Calu3 (cell line): ENCODE measurements at regions not wholly inside any gene's neighbourhood (a gene's known extent, or its start where the extent isn't known, plus 50 kb on each side); places are given as distances from the start of the nearest gene placed in this dataset.

Experiments
- BruUV-seq: library from RNA; stranded (reverse); fragments of 400-500 nt; replicated peaks from 2 replicates; lab custom pipeline; 2021; lab: Mats Ljungman, UMichigan
- CTCF ChIA-PET: fragments of 300-600 bp; sonication (Branson Sonifier 250); formaldehyde crosslinking; loops from one replicate; lab custom pipeline; 2022; ENCODE audit warnings: antibody characterized with exemption; lab: Charles Lee
- DNase-seq: peaks from one replicate; pipeline ENCODE4 v3.0.0; 2022
- H3K27ac Mint-ChIP-seq: one replicate; pipeline ENCODE4 v1.8.0; 2022; ENCODE audit warnings: mixed read lengths; ENCODE audit not compliant: unreplicated experiment
- H3K27me3 Mint-ChIP-seq: one replicate; pipeline ENCODE4 v1.8.0; 2022; ENCODE audit warnings: mixed read lengths; ENCODE audit not compliant: unreplicated experiment
- H3K36me3 Mint-ChIP-seq: one replicate; pipeline ENCODE4 v1.8.0; 2022; ENCODE audit warnings: mild to moderate bottlenecking, moderate library complexity, mixed read lengths; ENCODE audit not compliant: insufficient read depth, unreplicated experiment
- H3K4me1 Mint-ChIP-seq: one replicate; pipeline ENCODE4 v1.8.0; 2022; ENCODE audit warnings: mild to moderate bottlenecking, low read depth, mixed read lengths; ENCODE audit not compliant: unreplicated experiment
- H3K4me3 Mint-ChIP-seq: one replicate; pipeline ENCODE4 v1.8.0; 2022; ENCODE audit warnings: mild to moderate bottlenecking, low read depth, moderate library complexity, mixed read lengths; ENCODE audit not compliant: unreplicated experiment
- H3K9me3 Mint-ChIP-seq: one replicate; pipeline ENCODE4 v1.8.0; 2022; ENCODE audit warnings: low read depth, mixed read lengths; ENCODE audit not compliant: unreplicated experiment
- intact Hi-C: fragments of 100-400 bp; cut with micrococcal nuclease; formaldehyde crosslinking; loops from one replicate; pipeline ENCODE4 v1.10.0; 2022; ENCODE audit not compliant: unreplicated experiment
- TF ChIP-seq, protein P1 (sequence below): fragments of 200-600 bp; IDR thresholded peaks from one replicate; pipeline ENCODE4 v1.8.0; 2022; ENCODE audit warnings: antibody characterized with exemption; ENCODE audit not compliant: unreplicated experiment

DNA sequence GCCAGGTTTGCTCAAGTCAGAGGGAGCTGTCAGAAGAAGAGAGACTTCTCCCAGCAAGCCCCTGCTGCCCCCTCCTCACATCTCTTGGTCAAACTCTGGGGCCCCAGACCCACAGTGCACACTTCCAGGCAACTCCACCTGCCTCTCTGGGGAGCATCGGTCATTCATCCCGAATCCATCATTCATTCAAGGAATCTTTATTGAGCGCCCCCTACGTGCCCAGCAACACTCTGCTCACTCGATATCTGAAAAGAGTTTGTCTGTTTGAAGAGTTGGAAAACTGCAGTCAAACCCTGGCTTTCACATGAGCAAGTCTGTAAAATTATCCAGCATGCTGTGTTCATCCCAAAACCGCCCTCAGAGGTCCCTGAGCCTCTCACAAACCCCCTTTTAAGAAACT is 66.2 kb downstream of the PRR18 start:
- H3K27me3 Mint-ChIP-seq: peaks cover 65% of the 10 kb centered on the region
- H3K4me3 Mint-ChIP-seq: no peak overlapping the region
- no peaks in the 10 kb centered on the region for H3K36me3 Mint-ChIP-seq
- CTCF ChIA-PET: no interaction called here
- DNase-seq: no peak
- intact Hi-C loops: no loop called here
- no peaks in the 10 kb centered on the region for H3K4me1 Mint-ChIP-seq
- no peaks in the 10 kb centered on the region for H3K9me3 Mint-ChIP-seq
- no peak overlapping the region for H3K27ac Mint-ChIP-seq
- TF ChIP-seq, protein P1, sequence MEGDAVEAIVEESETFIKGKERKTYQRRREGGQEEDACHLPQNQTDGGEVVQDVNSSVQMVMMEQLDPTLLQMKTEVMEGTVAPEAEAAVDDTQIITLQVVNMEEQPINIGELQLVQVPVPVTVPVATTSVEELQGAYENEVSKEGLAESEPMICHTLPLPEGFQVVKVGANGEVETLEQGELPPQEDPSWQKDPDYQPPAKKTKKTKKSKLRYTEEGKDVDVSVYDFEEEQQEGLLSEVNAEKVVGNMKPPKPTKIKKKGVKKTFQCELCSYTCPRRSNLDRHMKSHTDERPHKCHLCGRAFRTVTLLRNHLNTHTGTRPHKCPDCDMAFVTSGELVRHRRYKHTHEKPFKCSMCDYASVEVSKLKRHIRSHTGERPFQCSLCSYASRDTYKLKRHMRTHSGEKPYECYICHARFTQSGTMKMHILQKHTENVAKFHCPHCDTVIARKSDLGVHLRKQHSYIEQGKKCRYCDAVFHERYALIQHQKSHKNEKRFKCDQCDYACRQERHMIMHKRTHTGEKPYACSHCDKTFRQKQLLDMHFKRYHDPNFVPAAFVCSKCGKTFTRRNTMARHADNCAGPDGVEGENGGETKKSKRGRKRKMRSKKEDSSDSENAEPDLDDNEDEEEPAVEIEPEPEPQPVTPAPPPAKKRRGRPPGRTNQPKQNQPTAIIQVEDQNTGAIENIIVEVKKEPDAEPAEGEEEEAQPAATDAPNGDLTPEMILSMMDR: no peak
- BruUV-seq: no TSS peak

DNA sequence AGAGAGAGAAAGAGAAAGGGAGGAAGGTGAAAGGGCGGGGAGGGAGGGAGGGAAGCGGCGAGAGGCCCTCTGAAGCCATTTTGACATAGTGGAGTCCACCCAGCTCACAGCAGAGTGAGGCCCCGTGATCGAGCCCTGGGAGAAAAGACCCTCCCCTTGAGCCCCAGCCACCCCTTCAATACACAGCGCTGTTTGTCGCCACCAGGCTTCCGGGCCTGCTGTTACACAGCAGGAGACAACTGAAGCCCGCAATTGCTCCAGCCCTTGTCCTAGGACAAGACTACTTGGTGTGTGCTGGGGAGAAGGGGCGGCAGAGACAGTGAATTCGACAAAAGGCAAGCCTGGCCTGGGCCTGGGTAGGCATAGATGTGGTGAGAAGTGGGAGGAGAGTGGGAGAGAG is 67.3 kb downstream of the PRR18 start:
- CTCF ChIA-PET: no interaction called here

DNA sequence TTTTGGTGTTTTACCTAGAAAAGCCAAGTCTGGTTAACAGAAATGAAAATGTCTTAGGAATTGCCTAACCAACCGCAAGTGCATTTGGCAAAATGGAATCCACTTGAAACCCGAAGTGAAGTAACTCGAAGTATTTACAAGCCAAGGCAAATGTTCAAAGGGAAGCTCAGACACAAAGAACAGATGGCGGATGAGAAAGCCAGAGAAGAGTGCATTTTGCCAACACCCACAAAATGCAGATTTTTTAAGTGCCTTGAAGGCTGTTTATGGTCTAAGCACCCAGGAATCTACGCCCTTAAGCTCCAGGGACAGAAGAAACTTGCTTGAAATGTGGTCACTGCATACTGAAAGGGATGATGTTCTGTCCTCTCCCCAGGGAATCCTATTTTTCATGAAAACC is 70.0 kb upstream of the TBXT start:
- TF ChIP-seq, protein P1: no peak
- BruUV-seq: no TSS peak
- H3K4me1 Mint-ChIP-seq: no peaks in the 10 kb centered on the region
- no peaks in the 10 kb centered on the region for H3K9me3 Mint-ChIP-seq
- CTCF ChIA-PET: interaction anchor here (1.7 kb wide), 1 partner anchor 9 kb away, joined by 3 read pairs; no protein-coding TSS in a partner anchor
- no peak overlapping the region for H3K27ac Mint-ChIP-seq
- H3K36me3 Mint-ChIP-seq: no peaks in the 10 kb centered on the region
- peaks cover 65% of the 10 kb centered on the region for H3K27me3 Mint-ChIP-seq
- no peak overlapping the region for H3K4me3 Mint-ChIP-seq
- intact Hi-C loops: no loop called here
- no peak for DNase-seq

More for the DNA sequence above, 67.3 kb downstream of the PRR18 start:
- DNase-seq: no peak
- Mint-ChIP-seq H3K27me3 (peaks cover 75% of the 10 kb centered on the region), H3K9me3 (no peaks in the 10 kb centered on the region), H3K27ac (no peak overlapping the region), H3K4me1 (no peaks in the 10 kb centered on the region), H3K36me3 (no peaks in the 10 kb centered on the region), H3K4me3 (no peak overlapping the region)
- no TSS peak for BruUV-seq
- TF ChIP-seq, protein P1: no peak
- intact Hi-C loops: no loop called here

DNA sequence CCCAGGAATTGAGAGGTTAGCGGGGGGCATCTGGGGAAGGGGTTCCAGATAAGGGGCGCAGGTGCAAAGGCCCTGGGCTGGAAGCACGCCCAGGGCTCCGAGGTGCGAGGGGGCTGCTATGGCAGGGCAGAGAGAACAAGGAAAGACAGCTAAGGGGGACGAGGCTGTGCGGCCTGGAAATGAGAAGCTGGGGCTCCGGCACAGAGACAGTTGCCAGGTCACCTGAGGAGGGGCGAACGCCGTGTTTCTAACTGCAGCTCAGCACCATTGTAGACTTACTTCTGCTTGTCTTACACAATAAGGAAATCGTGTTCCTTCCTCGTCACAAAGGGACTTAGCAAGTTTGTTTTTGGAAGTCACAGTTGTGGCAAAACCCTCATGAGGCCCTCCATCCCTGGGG is 68.9 kb upstream of the TBXT start:
- no peak overlapping the region for H3K27ac Mint-ChIP-seq
- intact Hi-C loops: no loop called here
- TF ChIP-seq, protein P1: no peak
- BruUV-seq: no TSS peak
- no peak overlapping the region for H3K4me3 Mint-ChIP-seq
- H3K4me1 Mint-ChIP-seq: no peaks in the 10 kb centered on the region
- CTCF ChIA-PET: interaction anchor here (1.7 kb wide), 1 partner anchor 10 kb away, joined by 3 read pairs; no protein-coding TSS in a partner anchor
- DNase-seq: no peak
- peaks cover 59% of the 10 kb centered on the region for H3K27me3 Mint-ChIP-seq
- H3K36me3 Mint-ChIP-seq: no peaks in the 10 kb centered on the region
- H3K9me3 Mint-ChIP-seq: no peaks in the 10 kb centered on the region
